ENCODE measurements at regions not wholly inside any gene's neighbourhood (a gene's known extent, or its start where the extent isn't known, plus 50 kb on each side); places are given as distances from the start of the nearest gene placed in this dataset.
"Not testable (repeated sequence)": the region's sequence is repeated elsewhere in the genome, so short reads cannot be mapped to it uniquely, and the experiment has no call there.

DNA sequence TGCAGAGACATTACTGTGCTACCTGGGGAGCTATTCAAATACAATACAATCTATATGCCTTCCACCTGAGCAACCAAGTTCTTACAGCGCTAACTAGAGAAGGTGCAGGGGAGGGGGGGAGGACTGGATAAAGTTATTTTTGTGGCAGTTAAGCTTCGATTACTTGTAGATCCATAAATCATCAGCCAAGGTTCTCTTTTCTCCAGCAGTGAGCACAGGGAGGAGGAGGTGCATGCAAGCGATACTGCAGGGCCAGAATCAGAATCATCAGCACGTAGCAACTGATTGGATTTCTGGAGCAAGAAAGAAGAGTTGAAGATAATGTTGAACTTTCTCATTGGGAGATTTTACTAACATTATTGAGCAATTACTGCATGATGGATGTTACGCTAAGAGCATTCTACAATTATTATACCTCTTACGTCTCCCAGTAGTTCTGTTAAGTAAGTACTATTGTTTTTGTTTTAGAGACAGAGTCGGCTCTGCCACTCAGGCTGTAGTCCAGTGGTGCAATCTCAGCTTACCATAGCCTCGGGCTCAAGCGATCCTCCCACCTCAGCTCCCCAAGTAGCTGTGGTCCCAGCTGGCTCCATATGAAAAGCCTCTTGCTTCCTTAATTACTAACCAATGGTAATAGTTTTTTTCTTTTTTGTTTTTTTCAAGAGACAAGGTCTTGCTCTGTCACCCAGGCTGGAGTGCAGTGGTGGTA lies 74.6 kb upstream of the EEA1 start:
- DNase-seq (ENCODE audit: low spot score in 2 of 2) (no peak), ATAC-seq (replicated peaks; ENCODE audit: extremely low read depth, poor library complexity, severe bottlenecking) (no peak)
- H3K9me3 Mint-ChIP-seq: no peaks in the 10 kb centered on the region
- H3K27me3 Mint-ChIP-seq: no peaks in the 10 kb centered on the region
- H3K27ac Mint-ChIP-seq (ENCODE audit: low read depth): no peak overlapping the region
- H3K36me3 Mint-ChIP-seq (ENCODE audit: insufficient read depth): peaks cover 3% of the 10 kb centered on the region
- H3K4me1 Mint-ChIP-seq: no peaks in the 10 kb centered on the region
- no peak overlapping the region for H3K4me3 Mint-ChIP-seq

DNA sequence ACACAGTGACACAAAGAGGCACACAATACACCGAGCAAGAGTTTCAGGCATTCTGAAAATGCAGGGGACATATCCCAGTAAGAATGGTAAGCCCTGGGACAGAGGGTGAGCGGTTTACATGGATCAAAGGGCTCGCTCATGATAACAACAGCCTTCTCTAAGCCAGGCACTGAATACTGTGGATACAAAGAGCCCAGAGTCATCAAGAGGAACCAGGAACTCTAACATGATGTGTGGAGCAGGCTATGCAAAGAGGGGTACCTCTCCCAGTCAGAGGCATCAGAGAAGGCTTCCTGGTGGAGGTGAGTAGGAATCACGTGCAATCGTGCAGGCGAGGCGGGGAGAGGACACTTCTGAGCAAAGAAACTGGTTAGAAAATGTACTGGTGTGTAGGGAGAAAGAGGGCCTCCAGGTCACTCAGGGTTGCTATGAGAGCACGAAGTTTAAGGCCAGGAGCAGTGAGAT lies 76.9 kb upstream of the EEA1 start:
- no peak for DNase-seq (ENCODE audit: low spot score in 2 of 2)
- no peaks in the 10 kb centered on the region for H3K4me1 Mint-ChIP-seq
- no peak for ATAC-seq (replicated peaks; ENCODE audit: extremely low read depth, poor library complexity, severe bottlenecking)
- no peak overlapping the region for H3K4me3 Mint-ChIP-seq
- H3K27me3 Mint-ChIP-seq: no peaks in the 10 kb centered on the region
- no peaks in the 10 kb centered on the region for H3K9me3 Mint-ChIP-seq
- no peak overlapping the region for H3K27ac Mint-ChIP-seq (ENCODE audit: low read depth)
- peaks cover 3% of the 10 kb centered on the region for H3K36me3 Mint-ChIP-seq (ENCODE audit: insufficient read depth)

DNA sequence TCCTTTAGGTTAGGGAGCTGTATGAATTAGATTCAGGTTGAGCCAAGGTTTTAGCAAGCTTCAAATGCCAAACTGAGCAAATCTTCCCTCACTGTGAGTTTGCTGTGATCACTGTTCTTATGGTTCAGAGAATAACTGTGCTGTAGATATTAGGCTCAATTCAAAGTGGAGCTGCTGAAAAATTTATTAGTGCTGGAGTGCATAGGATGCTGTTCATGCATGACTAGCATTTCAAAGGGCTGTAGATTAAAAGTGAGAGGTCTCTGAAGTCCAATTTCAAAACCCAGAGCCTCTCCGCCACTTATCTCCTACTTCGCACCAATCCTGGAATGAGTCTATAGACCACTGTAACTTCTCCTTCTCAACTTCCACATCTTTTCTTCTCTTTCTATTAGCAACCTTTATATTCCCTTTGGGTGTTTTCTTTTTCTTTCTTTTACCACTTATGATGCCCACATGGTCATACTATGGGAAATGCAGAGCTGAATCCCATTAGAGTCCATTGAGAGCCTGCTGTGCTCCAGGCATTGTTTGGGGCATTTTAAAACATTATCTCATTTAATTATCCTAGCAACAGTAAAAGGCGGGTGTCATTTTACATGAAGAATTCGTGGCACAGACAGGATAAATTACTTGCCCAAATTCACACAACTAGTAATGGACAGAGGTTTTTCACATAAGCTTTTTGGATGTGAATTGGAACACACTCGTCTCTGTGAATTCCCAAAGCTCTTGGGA lies 77.5 kb upstream of the EEA1 start:
- H3K9me3 Mint-ChIP-seq: no peaks in the 10 kb centered on the region
- ATAC-seq (replicated peaks; ENCODE audit: extremely low read depth, poor library complexity, severe bottlenecking): no peak

DNA sequence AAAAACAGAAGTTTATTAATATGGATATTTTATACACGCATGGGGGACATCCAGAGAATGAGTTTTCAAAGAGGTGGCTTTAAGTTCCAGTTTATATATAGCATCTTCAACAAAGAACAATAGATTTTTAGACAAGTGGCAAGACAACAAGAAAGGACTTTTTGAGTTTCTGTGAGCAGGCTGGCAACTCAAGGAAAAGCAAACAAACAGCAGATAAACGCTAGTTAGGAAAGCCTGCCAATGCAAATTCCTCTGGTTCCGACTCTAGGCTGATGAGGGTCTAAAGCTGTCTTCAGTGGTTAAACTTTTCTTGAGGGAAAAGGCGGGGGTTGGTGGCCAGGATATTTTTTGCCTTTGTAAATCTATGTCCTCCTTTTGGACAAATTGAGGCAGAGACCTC lies 78.4 kb upstream of the EEA1 start:
- H3K27me3 Mint-ChIP-seq: no peaks in the 10 kb centered on the region
- H3K9me3 Mint-ChIP-seq: no peaks in the 10 kb centered on the region

More for the DNA sequence above, 77.5 kb upstream of the EEA1 start:
- H3K4me3 Mint-ChIP-seq: no peak overlapping the region
- no peak for DNase-seq (ENCODE audit: low spot score in 2 of 2)
- H3K27me3 Mint-ChIP-seq: no peaks in the 10 kb centered on the region
- peaks cover 3% of the 10 kb centered on the region for H3K36me3 Mint-ChIP-seq (ENCODE audit: insufficient read depth)
- H3K27ac Mint-ChIP-seq (ENCODE audit: low read depth): no peak overlapping the region
- H3K4me1 Mint-ChIP-seq: no peaks in the 10 kb centered on the region

DNA sequence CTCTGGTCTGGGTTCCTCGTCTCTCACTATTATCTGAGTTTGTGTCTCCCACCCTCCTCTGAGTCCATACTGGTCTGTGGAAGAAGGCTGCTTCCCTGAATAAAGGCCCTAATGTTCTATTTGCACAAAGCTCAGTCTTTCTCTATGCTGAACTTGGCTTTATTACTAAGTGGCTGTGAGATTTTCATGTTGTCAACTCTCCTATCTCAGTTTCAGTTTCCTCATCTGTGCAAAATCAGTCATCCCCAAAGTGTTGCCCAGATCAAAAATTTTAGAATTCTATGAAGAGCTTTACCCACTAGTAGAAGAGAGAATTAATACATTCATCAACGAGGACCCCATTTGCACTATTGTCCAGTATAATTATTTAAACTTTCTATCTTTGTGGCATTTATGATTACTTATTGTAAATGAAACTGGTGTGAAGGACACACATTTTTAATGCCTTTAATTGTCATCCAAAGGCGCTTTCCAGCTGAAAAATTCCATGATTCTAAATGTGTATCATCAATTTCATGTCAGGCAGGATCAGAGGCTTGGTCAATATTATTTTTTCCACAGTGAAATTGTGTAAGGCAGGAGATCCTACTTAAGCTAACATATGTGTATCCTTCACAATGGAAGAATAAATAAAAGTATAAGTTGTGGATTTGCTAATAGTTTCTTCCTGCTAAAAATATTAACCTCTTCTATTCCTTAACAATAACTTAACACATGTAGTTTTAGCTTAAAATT lies 79.1 kb upstream of the EEA1 start:
- H3K4me3 Mint-ChIP-seq: no peak overlapping the region
- ATAC-seq (replicated peaks; ENCODE audit: extremely low read depth, poor library complexity, severe bottlenecking) (no peak), DNase-seq (ENCODE audit: low spot score in 2 of 2) (no peak)
- H3K27me3 Mint-ChIP-seq: no peaks in the 10 kb centered on the region
- no peaks in the 10 kb centered on the region for H3K4me1 Mint-ChIP-seq
- H3K9me3 Mint-ChIP-seq: no peaks in the 10 kb centered on the region
- H3K27ac Mint-ChIP-seq (ENCODE audit: low read depth): no peak overlapping the region
- H3K36me3 Mint-ChIP-seq (ENCODE audit: insufficient read depth): peaks cover 3% of the 10 kb centered on the region

More for the DNA sequence above, 78.4 kb upstream of the EEA1 start:
- H3K4me3 Mint-ChIP-seq: no peak overlapping the region
- no peak overlapping the region for H3K27ac Mint-ChIP-seq (ENCODE audit: low read depth)
- DNase-seq (ENCODE audit: low spot score in 2 of 2): no peak
- ATAC-seq (replicated peaks; ENCODE audit: extremely low read depth, poor library complexity, severe bottlenecking): no peak
- peaks cover 3% of the 10 kb centered on the region for H3K36me3 Mint-ChIP-seq (ENCODE audit: insufficient read depth)
- no peaks in the 10 kb centered on the region for H3K4me1 Mint-ChIP-seq

DNA sequence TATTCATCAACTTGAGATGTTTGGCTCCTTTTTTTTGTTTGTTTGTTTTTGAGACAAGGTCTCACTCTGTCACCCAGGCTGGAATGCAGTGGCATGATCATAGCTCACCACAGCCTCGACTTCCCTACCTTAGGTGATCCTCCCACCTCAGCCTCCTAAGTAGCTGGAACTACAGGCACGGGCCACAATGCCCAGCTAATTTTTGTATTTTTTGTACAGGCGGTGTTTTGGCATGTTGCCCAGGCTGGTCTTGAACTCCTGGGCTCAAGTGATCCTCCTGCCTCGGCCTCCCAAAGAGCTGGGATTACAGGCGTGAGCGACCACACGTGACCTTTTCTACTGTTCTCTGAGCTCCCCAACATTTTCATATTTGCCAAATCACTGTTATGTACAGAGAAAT lies 79.8 kb upstream of the EEA1 start:
- H3K4me1 Mint-ChIP-seq; ATAC-seq (replicated peaks; ENCODE audit: extremely low read depth, poor library complexity, severe bottlenecking); H3K4me3 Mint-ChIP-seq; DNase-seq (ENCODE audit: low spot score in 2 of 2); H3K27me3 Mint-ChIP-seq; H3K27ac Mint-ChIP-seq (ENCODE audit: low read depth); H3K9me3 Mint-ChIP-seq; H3K36me3 Mint-ChIP-seq (ENCODE audit: insufficient read depth): not testable (repeated sequence)

DNA sequence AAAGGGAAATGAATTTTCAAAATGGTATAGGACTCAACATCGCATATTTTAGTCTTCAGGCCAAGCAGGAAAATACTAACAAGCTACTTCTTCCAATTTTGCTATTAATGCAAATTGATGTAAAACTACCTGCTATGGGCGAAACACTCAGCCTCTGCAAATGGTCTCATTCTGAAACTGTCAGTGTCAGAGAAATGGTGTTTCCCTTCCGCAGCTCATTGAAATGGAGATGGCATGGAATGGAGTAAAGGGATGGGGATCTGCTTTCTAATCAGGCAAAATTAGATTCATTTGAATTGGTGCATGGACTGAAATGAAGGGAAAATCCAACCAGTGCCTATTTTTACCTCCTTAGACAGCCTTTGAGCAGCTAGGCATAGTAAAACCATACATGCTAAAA lies 80.4 kb upstream of the EEA1 start:
- no peak for ATAC-seq (replicated peaks; ENCODE audit: extremely low read depth, poor library complexity, severe bottlenecking)
- Mint-ChIP-seq H3K4me3 (no peak overlapping the region), H3K27me3 (no peaks in the 10 kb centered on the region), H3K4me1 (no peaks in the 10 kb centered on the region), H3K36me3 (ENCODE audit: insufficient read depth) (peaks cover 3% of the 10 kb centered on the region), H3K9me3 (no peaks in the 10 kb centered on the region), H3K27ac (ENCODE audit: low read depth) (no peak overlapping the region)
- DNase-seq (ENCODE audit: low spot score in 2 of 2): no peak

DNA sequence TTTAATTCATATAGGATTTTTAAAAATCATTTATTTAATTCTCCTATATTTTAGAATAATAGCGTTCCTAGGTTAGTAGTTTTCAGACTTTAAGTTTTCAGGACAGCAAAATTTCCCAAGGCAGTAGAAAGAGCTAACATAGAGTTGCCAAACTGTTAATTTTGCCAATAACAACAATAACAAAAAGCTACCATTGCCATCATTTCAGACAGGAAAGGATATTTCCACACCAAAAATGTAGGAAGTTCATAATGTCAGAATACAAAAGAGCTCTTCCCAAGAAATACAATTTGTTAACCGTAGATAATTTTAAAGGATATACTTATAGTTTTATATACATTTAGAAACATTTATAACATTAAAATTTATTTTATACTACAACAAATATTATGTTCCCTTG lies 81.4 kb upstream of the EEA1 start:
- no peaks in the 10 kb centered on the region for H3K27me3 Mint-ChIP-seq
- no peaks in the 10 kb centered on the region for H3K4me1 Mint-ChIP-seq
- no peak overlapping the region for H3K4me3 Mint-ChIP-seq
- DNase-seq (ENCODE audit: low spot score in 2 of 2) (no peak), ATAC-seq (replicated peaks; ENCODE audit: extremely low read depth, poor library complexity, severe bottlenecking) (no peak)
- H3K9me3 Mint-ChIP-seq: no peaks in the 10 kb centered on the region
- H3K36me3 Mint-ChIP-seq (ENCODE audit: insufficient read depth): peaks cover 3% of the 10 kb centered on the region
- no peak overlapping the region for H3K27ac Mint-ChIP-seq (ENCODE audit: low read depth)

DNA sequence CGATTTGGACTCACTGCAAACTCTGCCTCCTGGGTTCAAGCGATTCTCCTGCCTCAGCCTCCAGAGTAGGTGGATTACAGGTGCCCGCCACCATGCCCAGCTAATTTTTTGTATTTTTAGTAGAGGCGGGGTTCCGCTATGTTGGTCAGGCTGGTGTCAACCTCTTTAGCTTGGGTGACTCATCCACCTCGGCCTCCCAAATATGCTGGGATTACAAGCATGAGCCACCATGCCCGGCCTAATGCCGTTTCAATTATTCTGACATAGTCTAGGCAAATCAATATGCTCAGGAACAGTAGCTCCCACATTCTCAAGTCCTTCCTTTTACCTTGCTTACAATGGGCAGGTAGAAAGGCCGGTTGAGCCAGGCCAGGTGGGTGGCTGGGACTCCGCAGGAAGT lies 82.0 kb upstream of the EEA1 start:
- ATAC-seq (replicated peaks; ENCODE audit: extremely low read depth, poor library complexity, severe bottlenecking) (no peak), DNase-seq (ENCODE audit: low spot score in 2 of 2) (no peak)
- H3K27ac Mint-ChIP-seq (ENCODE audit: low read depth): no peak overlapping the region
- H3K4me1 Mint-ChIP-seq: no peaks in the 10 kb centered on the region
- H3K36me3 Mint-ChIP-seq (ENCODE audit: insufficient read depth): peaks cover 2% of the 10 kb centered on the region
- H3K9me3 Mint-ChIP-seq: no peaks in the 10 kb centered on the region
- H3K27me3 Mint-ChIP-seq: no peaks in the 10 kb centered on the region
- no peak overlapping the region for H3K4me3 Mint-ChIP-seq

DNA sequence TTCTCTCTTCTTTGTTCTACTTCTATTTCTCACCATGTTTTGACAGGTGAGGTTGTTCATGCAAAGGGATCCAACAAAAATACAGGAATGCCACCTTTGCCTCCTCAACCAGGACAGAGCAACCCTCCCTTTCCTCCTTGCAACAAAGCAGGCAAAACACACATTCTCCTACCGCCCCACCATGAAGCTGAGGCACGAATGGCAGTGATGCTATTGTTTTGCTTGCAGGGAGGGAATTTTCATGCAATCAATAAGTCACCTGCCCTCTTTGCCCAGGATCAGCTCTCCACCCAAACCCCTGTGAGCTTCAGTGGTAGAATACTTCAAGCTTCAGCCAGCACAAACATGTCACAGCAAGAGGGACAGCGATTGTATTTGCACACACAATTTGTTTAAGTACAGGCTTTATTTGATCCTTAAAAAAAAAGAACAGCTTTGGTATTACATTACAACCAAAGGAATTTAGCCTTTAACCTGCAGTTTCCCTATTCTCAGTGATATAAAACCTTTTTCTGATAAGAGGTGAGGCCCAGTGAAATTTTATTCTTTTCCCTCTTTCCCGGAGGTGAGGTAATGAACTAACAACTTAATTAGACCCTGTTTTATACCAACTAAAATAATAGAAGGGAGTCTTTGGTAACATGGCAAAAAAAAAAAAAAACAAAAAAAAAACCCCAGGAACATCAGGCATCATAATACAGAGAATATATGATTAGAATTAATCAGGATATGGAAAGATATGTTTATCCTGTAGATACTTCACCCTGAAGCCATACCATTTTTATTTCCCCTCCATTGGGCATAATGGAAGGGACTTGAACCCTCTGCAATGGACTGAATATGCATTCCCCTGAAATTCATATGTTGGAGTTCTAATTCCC lies 87.0 kb upstream of the EEA1 start:
- Mint-ChIP-seq H3K9me3 (no peaks in the 10 kb centered on the region), H3K27ac (ENCODE audit: low read depth) (no peak overlapping the region), H3K27me3 (no peaks in the 10 kb centered on the region), H3K4me3 (no peak overlapping the region), H3K36me3 (ENCODE audit: insufficient read depth) (peaks cover 1% of the 10 kb centered on the region), H3K4me1 (no peaks in the 10 kb centered on the region)
- DNase-seq (ENCODE audit: low spot score in 2 of 2) (no peak), ATAC-seq (replicated peaks; ENCODE audit: extremely low read depth, poor library complexity, severe bottlenecking) (no peak)

DNA sequence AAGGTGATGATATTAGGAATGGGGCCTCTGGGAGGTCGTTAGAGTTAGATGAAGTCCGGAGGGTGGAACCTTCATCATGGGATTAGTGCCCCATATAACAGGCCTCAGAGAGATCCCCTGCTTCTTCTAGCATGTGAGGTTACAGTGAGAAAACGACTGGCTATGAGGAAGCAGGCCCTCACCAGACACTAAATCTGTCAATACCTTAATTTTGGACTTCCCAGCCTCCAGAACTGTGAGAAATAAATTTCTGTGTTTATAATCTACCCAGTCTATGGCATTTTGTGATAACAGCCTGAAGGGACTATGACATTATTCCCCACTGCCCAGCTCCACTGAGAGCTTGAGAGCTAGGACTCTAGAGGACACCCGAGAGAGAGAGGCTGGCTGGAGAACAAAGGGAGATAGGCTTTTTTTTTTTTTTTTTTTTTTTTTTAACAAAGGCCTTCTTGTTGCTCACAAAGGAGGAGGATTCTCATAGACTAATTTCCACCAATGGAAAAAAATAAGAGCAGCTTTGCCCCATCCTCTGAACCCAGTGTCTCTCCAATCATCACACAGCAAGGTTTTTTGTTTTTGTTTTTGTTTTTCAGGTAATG lies 87.8 kb upstream of the EEA1 start:
- H3K9me3 Mint-ChIP-seq: no peaks in the 10 kb centered on the region
- H3K4me1 Mint-ChIP-seq: no peaks in the 10 kb centered on the region
- H3K27ac Mint-ChIP-seq (ENCODE audit: low read depth): no peak overlapping the region
- H3K36me3 Mint-ChIP-seq (ENCODE audit: insufficient read depth): peaks cover 1% of the 10 kb centered on the region
- ATAC-seq (replicated peaks; ENCODE audit: extremely low read depth, poor library complexity, severe bottlenecking): no peak
- no peaks in the 10 kb centered on the region for H3K27me3 Mint-ChIP-seq
- no peak overlapping the region for H3K4me3 Mint-ChIP-seq
- DNase-seq (ENCODE audit: low spot score in 2 of 2): no peak

DNA sequence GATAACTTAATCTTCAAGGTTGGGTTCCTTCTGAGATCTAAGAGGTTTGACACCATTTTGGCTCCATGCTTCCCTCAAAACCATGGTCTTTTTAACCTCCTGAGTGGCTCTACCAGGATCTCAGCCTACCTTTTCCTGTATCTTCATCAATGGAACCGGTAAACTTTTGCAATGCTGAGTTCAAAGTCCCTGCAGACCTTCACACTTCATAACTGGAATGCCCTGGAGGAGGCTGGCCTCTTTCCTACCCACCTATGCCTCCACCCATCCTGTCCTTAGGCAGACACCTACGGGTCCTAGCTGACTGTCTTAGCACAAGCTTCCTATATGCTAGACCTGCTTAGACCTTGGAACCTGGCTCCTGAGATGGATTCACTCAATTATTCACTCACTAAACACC lies 89.5 kb upstream of the EEA1 start:
- Mint-ChIP-seq H3K9me3 (no peaks in the 10 kb centered on the region), H3K4me1 (no peaks in the 10 kb centered on the region), H3K27ac (ENCODE audit: low read depth) (no peak overlapping the region), H3K4me3 (no peak overlapping the region), H3K27me3 (no peaks in the 10 kb centered on the region), H3K36me3 (ENCODE audit: insufficient read depth) (peaks cover 1% of the 10 kb centered on the region)
- ATAC-seq (replicated peaks; ENCODE audit: extremely low read depth, poor library complexity, severe bottlenecking) (no peak), DNase-seq (ENCODE audit: low spot score in 2 of 2) (no peak)

Measured in central memory CD8-positive, alpha-beta T cell (primary cell).